ENCODE measurements at regions not wholly inside any gene's neighbourhood (a gene's known extent, or its start where the extent isn't known, plus 50 kb on each side); places are given as distances from the start of the nearest gene placed in this dataset.
A peak's percentile ranks its signal among the peaks of the same experiment; 100 is the strongest.

DNA sequence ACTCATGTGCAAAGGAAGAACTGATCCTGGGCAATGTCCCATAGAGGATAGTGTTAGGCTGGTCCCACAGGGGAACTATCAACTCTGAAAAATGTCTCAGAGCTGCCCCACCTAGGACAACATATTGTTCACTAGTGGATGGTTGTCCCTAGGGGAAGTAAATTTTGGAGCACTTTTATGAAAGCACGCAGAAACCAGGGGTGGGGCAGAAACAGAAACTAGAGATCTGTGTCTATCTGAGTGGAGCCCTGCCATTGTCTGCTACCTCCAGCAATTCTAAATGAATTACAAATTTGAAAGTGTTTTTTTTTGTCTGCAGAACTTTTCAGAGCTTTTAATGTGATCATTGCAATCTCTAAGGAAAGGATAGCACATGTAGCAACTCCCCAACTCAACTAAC lies 357.1 kb upstream of the PROK2 start:
- Mint-ChIP-seq H3K27me3 (ENCODE audit: low read depth) (peaks cover 5% of the 10 kb centered on the region), H3K27ac (no peak overlapping the region), H3K4me1 (ENCODE audit: low read depth) (peaks cover 62% of the 10 kb centered on the region), H3K36me3 (ENCODE audit: insufficient read depth in 2 of 2) (no peaks in the 10 kb centered on the region), H3K4me3 (no peak overlapping the region), H3K9me3 (no peaks in the 10 kb centered on the region)
- ATAC-seq (replicated peaks in 1 of 2) (no peak), DNase-seq (no peak)

DNA sequence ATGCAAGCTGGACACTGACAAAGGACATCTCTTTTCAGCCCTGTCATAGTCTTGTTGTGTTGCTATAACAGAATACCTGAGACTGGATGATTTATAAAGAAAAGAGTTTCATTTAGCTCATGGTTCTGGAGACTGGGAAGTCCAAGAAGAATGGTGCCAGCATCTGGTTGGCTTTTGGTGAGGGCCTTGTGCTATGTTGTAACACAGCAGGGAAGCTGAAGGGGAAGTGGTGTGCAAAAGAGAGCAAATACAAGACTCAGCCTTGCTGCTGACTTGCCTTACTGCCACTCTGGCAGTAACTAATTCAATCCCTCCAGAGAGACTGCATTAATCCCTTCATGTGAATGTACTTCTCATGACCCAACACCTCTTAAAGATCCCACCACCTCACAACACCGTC lies 356.3 kb upstream of the PROK2 start:
- H3K4me3 Mint-ChIP-seq: no peak overlapping the region
- DNase-seq (no peak), ATAC-seq (replicated peaks in 1 of 2) (no peak)
- H3K9me3 Mint-ChIP-seq: no peaks in the 10 kb centered on the region
- no peaks in the 10 kb centered on the region for H3K36me3 Mint-ChIP-seq (ENCODE audit: insufficient read depth in 2 of 2)
- H3K27me3 Mint-ChIP-seq (ENCODE audit: low read depth): peaks cover 5% of the 10 kb centered on the region
- H3K27ac Mint-ChIP-seq: no peak overlapping the region
- peaks cover 69% of the 10 kb centered on the region for H3K4me1 Mint-ChIP-seq (ENCODE audit: low read depth)

DNA sequence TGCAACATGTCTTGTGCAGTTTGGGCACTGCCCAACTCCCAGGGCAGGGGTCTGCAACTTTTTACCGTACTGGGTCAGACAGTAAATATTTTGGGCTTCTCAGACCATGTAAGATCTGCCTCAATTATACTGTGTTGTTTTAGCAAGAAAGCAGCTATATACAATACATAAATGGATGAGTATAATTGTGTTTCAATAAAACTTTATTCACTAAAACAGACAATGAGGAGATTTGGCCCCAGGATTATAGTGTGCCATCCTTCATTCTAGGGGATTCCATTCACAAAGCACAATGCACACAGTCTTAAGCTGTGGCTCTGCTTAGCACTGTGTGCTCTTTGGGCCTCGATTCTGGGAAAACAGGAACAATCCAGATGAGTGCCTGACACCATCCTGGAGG lies 354.4 kb upstream of the PROK2 start:
- no peak overlapping the region for H3K4me3 Mint-ChIP-seq
- ATAC-seq (replicated peaks in 1 of 2): no peak
- no peak overlapping the region for H3K27ac Mint-ChIP-seq
- no peaks in the 10 kb centered on the region for H3K36me3 Mint-ChIP-seq (ENCODE audit: insufficient read depth in 2 of 2)
- peaks cover 5% of the 10 kb centered on the region for H3K27me3 Mint-ChIP-seq (ENCODE audit: low read depth)
- H3K9me3 Mint-ChIP-seq: no peaks in the 10 kb centered on the region
- DNase-seq: no peak
- H3K4me1 Mint-ChIP-seq (ENCODE audit: low read depth): peaks cover 69% of the 10 kb centered on the region

DNA sequence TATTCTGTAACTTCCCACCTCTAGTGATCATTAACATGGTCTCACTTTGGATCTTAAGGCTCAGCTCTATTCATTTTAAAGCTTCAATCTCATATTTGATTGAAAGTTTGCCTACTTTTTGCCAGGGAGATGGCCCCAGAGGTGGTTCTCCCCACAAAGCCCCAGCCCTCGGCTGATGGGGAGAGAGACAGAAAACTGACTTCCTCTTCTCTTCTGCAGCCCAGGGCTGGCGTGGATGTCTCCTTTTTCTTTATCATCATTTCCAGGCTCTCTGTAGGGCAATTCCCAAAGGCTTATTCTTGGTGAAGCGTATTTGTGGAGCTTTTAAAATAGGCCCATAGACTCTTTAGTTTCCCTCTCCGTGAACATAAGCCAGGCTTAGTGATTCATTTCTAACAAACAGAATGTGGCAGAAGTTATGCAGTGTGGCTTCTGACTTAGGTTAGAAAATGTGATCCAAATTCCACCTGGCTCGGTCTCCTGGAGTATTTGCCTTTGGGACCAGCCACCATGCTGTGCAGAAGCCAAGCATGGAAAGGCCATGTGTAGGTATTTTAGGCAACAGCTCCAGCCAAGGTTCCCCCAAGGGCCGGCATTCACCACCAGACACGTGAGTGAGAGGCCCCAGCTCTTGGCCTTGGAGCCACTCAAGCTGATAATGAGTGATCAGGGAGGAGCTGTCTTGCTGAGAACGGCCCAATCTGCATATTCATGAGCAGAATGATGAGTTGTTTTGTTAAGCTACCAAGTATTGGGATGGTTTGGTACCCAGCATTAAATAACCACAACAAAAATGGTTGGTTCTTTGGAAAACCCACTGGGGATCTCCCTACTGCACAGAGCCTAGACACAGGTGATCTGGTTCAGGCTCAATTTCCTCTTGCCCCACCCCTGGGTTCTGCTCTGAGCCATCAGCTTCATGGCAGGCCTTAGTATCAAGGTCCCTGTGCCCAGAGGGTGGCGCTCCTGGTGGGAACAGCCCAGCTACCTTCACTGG lies 353.2 kb upstream of the PROK2 start:
- peaks cover 75% of the 10 kb centered on the region for H3K4me1 Mint-ChIP-seq (ENCODE audit: low read depth)
- peaks cover 5% of the 10 kb centered on the region for H3K27me3 Mint-ChIP-seq (ENCODE audit: low read depth)
- peaks cover 0 to 4% of the 10 kb centered on the region in 2 donors for H3K9me3 Mint-ChIP-seq
- peak overlapping the region; percentile 74 for H3K27ac Mint-ChIP-seq
- H3K4me3 Mint-ChIP-seq: peak overlapping the region; percentile 66 to 70
- H3K36me3 Mint-ChIP-seq (ENCODE audit: insufficient read depth in 2 of 2): peaks cover 0 to 2% of the 10 kb centered on the region in 2 donors
- DNase-seq (peak; percentile 55 to 76), ATAC-seq (replicated peaks in 1 of 2) (peak; percentile 90 to 93)

DNA sequence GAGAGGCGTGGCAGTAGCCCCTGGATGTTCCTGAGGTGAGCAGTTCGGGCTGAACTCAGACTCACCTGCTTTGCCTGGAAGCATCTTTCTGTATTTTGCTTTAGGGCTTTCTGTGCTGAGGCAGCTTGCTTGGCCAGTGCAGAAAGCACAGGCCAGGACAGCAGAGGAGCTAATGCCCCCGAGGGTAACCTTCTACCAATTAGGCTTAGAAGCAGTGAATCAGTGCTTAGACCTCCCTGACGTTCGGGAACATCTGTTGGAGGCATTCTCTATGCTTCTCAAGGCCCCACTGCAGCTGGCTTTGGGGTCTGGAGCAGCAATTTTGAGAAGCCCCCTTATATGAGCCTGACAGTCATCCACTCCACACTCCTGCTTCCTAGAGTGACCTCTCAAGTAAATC lies 350.7 kb upstream of the PROK2 start:
- Mint-ChIP-seq H3K27ac (peak overlapping the region; percentile 87), H3K4me3 (peak overlapping the region; percentile 75 to 76), H3K36me3 (ENCODE audit: insufficient read depth in 2 of 2) (peaks cover 0 to 2% of the 10 kb centered on the region in 2 donors), H3K27me3 (ENCODE audit: low read depth) (no peaks in the 10 kb centered on the region), H3K4me1 (ENCODE audit: low read depth) (peaks cover 74% of the 10 kb centered on the region), H3K9me3 (peaks cover 0 to 4% of the 10 kb centered on the region in 2 donors)
- no peak for DNase-seq
- ATAC-seq (replicated peaks in 1 of 2): no peak

DNA sequence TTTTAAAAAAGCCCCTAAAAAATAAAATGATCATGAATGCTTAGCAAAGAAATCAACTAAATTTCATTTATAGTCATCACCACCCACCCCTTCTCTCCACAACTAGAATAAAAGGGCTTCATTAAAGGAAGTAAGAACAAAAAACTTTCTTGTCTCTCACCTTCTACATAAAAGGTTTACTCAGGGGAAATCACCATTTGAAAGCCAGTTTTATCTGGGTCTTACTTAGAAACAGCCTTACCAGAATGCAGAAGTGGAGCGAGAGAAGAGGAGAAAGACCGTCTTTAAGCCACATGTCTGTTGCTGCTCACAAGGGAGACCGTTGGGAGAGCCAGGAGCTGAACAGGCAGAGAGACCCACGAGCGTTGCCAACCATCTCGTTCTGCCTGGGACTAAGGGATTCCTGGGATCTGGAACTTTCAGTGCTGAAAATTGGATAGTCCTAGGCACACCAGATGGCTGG lies 350.1 kb upstream of the PROK2 start:
- no peaks in the 10 kb centered on the region for H3K27me3 Mint-ChIP-seq (ENCODE audit: low read depth)
- peak overlapping the region; percentile 87 for H3K27ac Mint-ChIP-seq
- peaks cover 0 to 4% of the 10 kb centered on the region in 2 donors for H3K9me3 Mint-ChIP-seq
- DNase-seq (peak in 1 of 2 donors; percentile 23), ATAC-seq (replicated peaks in 1 of 2) (peak; percentile 28 to 42)
- peak overlapping the region; percentile 75 to 76 for H3K4me3 Mint-ChIP-seq
- peaks cover 0 to 2% of the 10 kb centered on the region in 2 donors for H3K36me3 Mint-ChIP-seq (ENCODE audit: insufficient read depth in 2 of 2)
- peaks cover 74% of the 10 kb centered on the region for H3K4me1 Mint-ChIP-seq (ENCODE audit: low read depth)

DNA sequence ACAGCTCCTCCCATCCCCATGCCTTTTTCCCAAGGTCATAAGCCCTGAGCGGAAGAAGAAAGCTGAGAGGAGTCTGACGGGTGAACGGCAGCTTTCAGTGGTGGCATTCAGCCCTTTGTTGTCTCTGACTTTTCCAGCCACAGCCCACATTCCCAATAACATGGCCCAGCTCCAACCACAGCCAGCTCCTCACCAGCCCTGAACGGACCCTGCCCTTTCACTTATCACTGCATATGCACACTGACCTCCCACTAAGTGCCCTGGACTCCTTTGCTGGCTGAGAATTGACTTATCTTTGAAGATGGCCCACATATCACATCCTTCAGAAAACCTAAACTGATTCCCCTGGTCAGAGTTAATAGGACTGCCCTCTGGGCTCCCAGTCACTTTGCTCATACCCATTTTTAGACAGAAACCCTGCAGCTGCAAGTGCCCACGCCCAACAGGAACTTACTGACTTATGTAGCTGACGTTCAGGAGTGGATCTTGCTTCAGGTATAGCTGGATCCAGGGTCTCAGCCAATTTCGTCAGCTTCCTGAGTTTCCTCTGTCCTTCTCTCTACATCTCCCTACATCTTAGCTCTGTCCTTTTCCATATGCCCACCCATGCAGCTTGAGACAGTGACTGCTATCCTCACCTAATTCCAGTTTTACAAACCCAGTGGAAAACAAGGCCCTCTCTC lies 348.5 kb upstream of the PROK2 start:
- no peak for ATAC-seq (replicated peaks in 1 of 2)
- no peaks in the 10 kb centered on the region for H3K27me3 Mint-ChIP-seq (ENCODE audit: low read depth)
- no peak overlapping the region for H3K27ac Mint-ChIP-seq
- peaks cover 64% of the 10 kb centered on the region for H3K4me1 Mint-ChIP-seq (ENCODE audit: low read depth)
- DNase-seq: no peak
- H3K9me3 Mint-ChIP-seq: peaks cover 0 to 4% of the 10 kb centered on the region in 2 donors
- H3K36me3 Mint-ChIP-seq (ENCODE audit: insufficient read depth in 2 of 2): peaks cover 0 to 2% of the 10 kb centered on the region in 2 donors
- no peak overlapping the region for H3K4me3 Mint-ChIP-seq

DNA sequence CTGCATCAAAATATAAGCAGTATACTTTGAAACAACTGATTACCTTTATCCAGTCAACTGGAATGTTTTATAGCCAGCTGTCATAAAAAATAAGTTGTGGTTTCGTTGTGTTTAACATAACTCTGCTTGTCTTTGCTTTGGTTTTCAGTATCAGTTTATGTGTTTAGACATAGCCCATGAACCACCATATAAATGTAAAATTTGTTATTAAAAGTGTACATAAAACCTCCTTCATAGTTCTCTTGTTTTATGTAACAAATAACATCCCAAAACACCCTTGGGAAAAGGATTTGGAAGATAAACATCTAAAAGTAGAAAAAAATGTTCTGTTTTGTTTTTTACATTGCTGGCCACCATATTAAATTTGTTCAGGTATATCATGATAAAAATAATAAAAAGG lies 347.0 kb upstream of the PROK2 start:
- Mint-ChIP-seq H3K36me3 (ENCODE audit: insufficient read depth in 2 of 2) (peaks cover 0 to 2% of the 10 kb centered on the region in 2 donors), H3K4me3 (no peak overlapping the region), H3K9me3 (peaks cover 0 to 4% of the 10 kb centered on the region in 2 donors), H3K27me3 (ENCODE audit: low read depth) (peaks cover under 1% of the 10 kb centered on the region), H3K4me1 (ENCODE audit: low read depth) (peaks cover 60% of the 10 kb centered on the region), H3K27ac (no peak overlapping the region)
- DNase-seq (no peak), ATAC-seq (replicated peaks in 1 of 2) (no peak)

DNA sequence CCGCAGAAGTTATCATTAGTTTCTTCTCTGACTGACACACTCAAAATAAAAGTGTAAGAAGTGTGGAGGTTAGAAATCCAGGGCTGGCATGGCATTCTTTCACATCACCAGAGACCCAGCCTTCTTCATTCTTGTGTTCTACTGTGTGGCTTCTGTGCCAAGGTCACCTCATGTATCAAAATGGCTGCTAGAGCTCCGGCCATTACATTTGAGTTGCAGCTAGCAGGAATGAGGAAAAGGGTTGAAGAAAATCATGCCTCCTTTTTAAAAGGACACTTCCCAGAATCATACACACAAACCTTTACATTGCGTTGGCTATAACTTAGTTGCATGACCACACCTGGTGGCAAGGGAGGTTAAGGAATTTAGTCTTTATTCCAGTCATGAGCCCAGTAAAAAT lies 345.6 kb upstream of the PROK2 start:
- Mint-ChIP-seq H3K9me3 (peaks cover 0 to 4% of the 10 kb centered on the region in 2 donors), H3K27ac (no peak overlapping the region), H3K4me1 (ENCODE audit: low read depth) (peaks cover 47% of the 10 kb centered on the region), H3K27me3 (ENCODE audit: low read depth) (peaks cover 12% of the 10 kb centered on the region), H3K4me3 (no peak overlapping the region), H3K36me3 (ENCODE audit: insufficient read depth in 2 of 2) (peaks cover 0 to 2% of the 10 kb centered on the region in 2 donors)
- DNase-seq (no peak), ATAC-seq (replicated peaks in 1 of 2) (no peak)

DNA sequence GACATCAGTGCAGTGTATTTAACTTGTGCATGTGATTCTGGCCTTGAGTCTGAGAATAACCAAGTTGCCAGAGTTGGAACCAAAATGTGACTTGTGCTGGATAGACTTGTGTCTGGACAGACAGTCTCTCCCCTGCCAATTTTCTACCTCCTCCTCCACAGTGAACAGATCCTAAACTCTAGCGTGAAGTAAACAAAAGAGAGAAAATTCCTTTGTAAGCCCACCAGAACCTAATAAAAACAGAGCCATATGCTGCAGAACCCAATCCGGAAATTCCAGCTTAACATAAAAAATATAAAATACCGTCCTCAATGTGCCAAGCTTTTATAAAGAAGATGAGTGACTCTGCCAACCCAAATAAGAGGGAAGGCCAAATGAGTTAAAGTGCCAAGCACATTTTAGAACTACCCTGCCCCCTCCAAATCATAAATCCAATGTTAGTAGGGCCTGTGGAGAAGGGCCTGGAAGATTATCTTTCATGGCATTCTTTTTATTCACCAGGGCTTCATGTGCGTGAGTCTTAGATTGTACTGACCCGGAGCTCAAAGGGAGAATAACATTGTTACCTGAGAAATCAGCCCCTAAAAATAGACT lies 344.6 kb upstream of the PROK2 start:
- no peak for ATAC-seq (replicated peaks in 1 of 2)
- Mint-ChIP-seq H3K4me1 (ENCODE audit: low read depth) (peaks cover 37% of the 10 kb centered on the region), H3K36me3 (ENCODE audit: insufficient read depth in 2 of 2) (peaks cover 0 to 2% of the 10 kb centered on the region in 2 donors), H3K27me3 (ENCODE audit: low read depth) (peaks cover 15% of the 10 kb centered on the region), H3K27ac (no peak overlapping the region), H3K4me3 (no peak overlapping the region), H3K9me3 (peaks cover 0 to 4% of the 10 kb centered on the region in 2 donors)
- no peak for DNase-seq

DNA sequence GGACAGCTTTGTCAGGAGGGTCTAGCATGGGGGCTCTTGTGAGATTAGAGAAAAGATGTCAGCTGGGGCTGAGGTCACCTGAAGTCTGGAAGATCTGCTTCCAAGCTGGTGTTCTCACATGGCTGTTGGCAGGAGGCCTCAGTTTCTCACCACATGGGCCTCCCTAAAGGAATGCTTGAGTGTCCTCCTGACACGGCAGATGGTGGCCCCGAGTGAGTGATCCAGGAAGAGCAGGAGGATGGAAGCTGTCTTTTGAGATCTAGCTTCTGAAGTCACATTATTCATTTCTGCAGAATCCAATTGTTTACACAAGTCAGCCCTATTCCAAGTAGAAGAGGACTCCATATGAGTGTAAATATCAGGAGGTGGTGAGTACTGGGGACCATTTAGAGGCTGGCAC lies 344.0 kb upstream of the PROK2 start:
- H3K27ac Mint-ChIP-seq: no peak overlapping the region
- H3K4me3 Mint-ChIP-seq: no peak overlapping the region
- no peaks in the 10 kb centered on the region for H3K36me3 Mint-ChIP-seq (ENCODE audit: insufficient read depth in 2 of 2)

DNA sequence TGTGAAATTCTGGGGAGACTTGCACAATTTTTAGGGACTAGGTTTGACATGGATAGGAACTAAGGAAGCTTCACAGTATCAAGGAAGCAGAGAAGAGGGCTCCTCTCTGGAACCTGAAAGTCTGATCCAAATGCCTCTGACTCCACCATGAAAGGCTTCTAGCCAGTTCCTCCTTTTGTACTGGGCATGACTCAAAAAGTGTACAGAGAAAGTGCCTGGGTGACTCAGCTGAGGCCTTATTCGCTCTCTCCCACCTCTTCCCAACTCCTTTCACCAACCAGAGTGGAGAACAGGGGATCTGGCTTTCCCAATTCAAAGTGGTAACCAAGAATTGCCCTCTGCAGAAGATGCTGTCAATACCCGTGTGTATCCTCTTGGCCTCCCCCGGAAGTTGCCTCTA lies 342.9 kb upstream of the PROK2 start:
- H3K9me3 Mint-ChIP-seq: no peaks in the 10 kb centered on the region
- DNase-seq: no peak
- H3K27ac Mint-ChIP-seq: no peak overlapping the region
- H3K27me3 Mint-ChIP-seq (ENCODE audit: low read depth): peaks cover 22% of the 10 kb centered on the region
- H3K4me1 Mint-ChIP-seq (ENCODE audit: low read depth): peaks cover 31% of the 10 kb centered on the region
- H3K36me3 Mint-ChIP-seq (ENCODE audit: insufficient read depth in 2 of 2): no peaks in the 10 kb centered on the region
- H3K4me3 Mint-ChIP-seq: no peak overlapping the region
- peak in 1 of 2 donors; percentile 43 for ATAC-seq (replicated peaks in 1 of 2)

More for the DNA sequence above, 344.0 kb upstream of the PROK2 start:
- Mint-ChIP-seq H3K9me3 (peaks cover 0 to 3% of the 10 kb centered on the region in 2 donors), H3K4me1 (ENCODE audit: low read depth) (peaks cover 36% of the 10 kb centered on the region), H3K27me3 (ENCODE audit: low read depth) (peaks cover 17% of the 10 kb centered on the region)
- DNase-seq (no peak), ATAC-seq (replicated peaks in 1 of 2) (no peak)

DNA sequence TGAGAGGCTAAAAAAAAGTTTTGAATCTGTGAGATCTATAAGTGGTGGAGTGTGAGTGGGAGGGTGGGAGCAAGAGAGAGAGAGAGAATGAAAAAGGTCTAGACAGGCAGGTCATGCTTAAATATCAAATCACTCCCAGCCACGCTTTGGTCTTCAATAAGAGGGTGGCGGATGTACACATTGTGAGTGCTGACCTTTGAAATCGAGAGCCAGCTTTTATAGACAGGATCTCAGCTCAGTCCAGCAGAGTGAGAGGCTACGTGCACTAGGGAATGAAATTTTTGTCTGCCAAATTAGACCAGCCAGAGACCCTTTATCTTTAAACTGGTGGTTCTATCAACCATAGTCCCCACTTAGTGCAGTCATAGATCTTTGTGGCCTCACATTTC lies 342.3 kb upstream of the PROK2 start:
- Mint-ChIP-seq H3K4me1 (ENCODE audit: low read depth) (peaks cover 25% of the 10 kb centered on the region), H3K36me3 (ENCODE audit: insufficient read depth in 2 of 2) (no peaks in the 10 kb centered on the region), H3K9me3 (no peaks in the 10 kb centered on the region), H3K27me3 (ENCODE audit: low read depth) (peaks cover 22% of the 10 kb centered on the region), H3K4me3 (no peak overlapping the region), H3K27ac (no peak overlapping the region)
- DNase-seq (no peak), ATAC-seq (replicated peaks in 1 of 2) (no peak)
